Neural progenitor cell (in vitro differentiated cells): ENCODE measurements at regions not wholly inside any gene's neighbourhood (a gene's known extent, or its start where the extent isn't known, plus 50 kb on each side); places are given as distances from the start of the nearest gene placed in this dataset.

ENCODE experiments used
- DNase-seq: peaks from one replicate; pipeline ENCODE4 v3.0.0-alpha.2; 2016; ENCODE audit warnings: low spot score
- H2AFZ ChIP-seq: fragments of 200-600 bp; sonication (generic); replicated peaks from 2 replicates; pipeline ENCODE4 v1.6.1; 2016; ENCODE audit warnings: antibody characterized with exemption
- H3F3A ChIP-seq: fragments of 200-600 bp; sonication (generic); 2 replicates; pipeline ENCODE4 v1.6.1; 2016; ENCODE audit warnings: antibody characterized with exemption, low read depth
- H3K27ac ChIP-seq: fragments of 200-600 bp; sonication (generic); 2 replicates; pipeline ENCODE4 v1.5.1; 2016; ENCODE audit warnings: mild to moderate bottlenecking
- H3K27me3 ChIP-seq: fragments of 200-600 bp; sonication (generic); 2 replicates; pipeline ENCODE4 v1.6.1; 2016; ENCODE audit warnings: mild to moderate bottlenecking, moderate library complexity
- H3K36me3 ChIP-seq: fragments of 200-600 bp; sonication (generic); 2 replicates; pipeline ENCODE4 v1.5.1; 2016
- H3K4me1 ChIP-seq: fragments of 200-600 bp; sonication (generic); 2 replicates; pipeline ENCODE4 v1.6.1; 2016; ENCODE audit warnings: mixed run types
- H3K4me2 ChIP-seq: fragments of 200-600 bp; sonication (generic); 2 replicates; pipeline ENCODE4 v1.6.1; 2016
- H3K4me3 ChIP-seq: fragments of 200-600 bp; sonication (generic); 2 replicates; pipeline ENCODE4 v1.5.1; 2016
- H3K79me2 ChIP-seq: fragments of 200-600 bp; sonication (generic); 2 replicates; pipeline ENCODE4 v1.6.1; 2016; ENCODE audit warnings: low read depth
- H3K9ac ChIP-seq: fragments of 200-600 bp; sonication (generic); 2 replicates; pipeline ENCODE4 v1.6.1; 2016
- H3K9me3 ChIP-seq: fragments of 200-600 bp; sonication (generic); 2 replicates; pipeline ENCODE4 v1.5.1; 2016; ENCODE audit warnings: low read depth
- H4K20me1 ChIP-seq: fragments of 200-600 bp; sonication (generic); 2 replicates; pipeline ENCODE4 v1.6.1; 2016; ENCODE audit warnings: low read depth
- H3K27ac Mint-ChIP-seq: 3 replicates; pipeline ENCODE4 v1.8.0; 2021; ENCODE audit warnings: mixed read lengths
- H3K27me3 Mint-ChIP-seq: 2 replicates; pipeline ENCODE4 v1.8.0; 2022; ENCODE audit warnings: low read depth, mild to moderate bottlenecking, inconsistent platforms, moderate library complexity, mixed read lengths; ENCODE audit not compliant: insufficient read depth
- H3K36me3 Mint-ChIP-seq: 3 replicates; pipeline ENCODE4 v1.8.0; 2021; ENCODE audit warnings: mixed read lengths
- H3K4me1 Mint-ChIP-seq: 3 replicates; pipeline ENCODE4 v1.8.0; 2021; ENCODE audit warnings: mixed read lengths
- H3K4me3 Mint-ChIP-seq: 3 replicates; pipeline ENCODE4 v1.8.0; 2021; ENCODE audit warnings: mild to moderate bottlenecking, moderate library complexity, mixed read lengths
- H3K9me3 Mint-ChIP-seq: 3 replicates; pipeline ENCODE4 v1.8.0; 2020; ENCODE audit warnings: mixed read lengths
- EZH2 ChIP-seq: fragments of 200-600 bp; sonication (generic); IDR thresholded peaks from 2 replicates; pipeline ENCODE4 v1.6.1; 2017; ENCODE audit warnings: antibody characterized with exemption, mild to moderate bottlenecking, moderate library complexity
- EZH2phosphoT487 ChIP-seq: fragments of 200-600 bp; sonication (generic); IDR thresholded peaks from 2 replicates; pipeline ENCODE4 v1.6.1; 2017; ENCODE audit warnings: antibody characterized with exemption
- TF ChIP-seq, protein P1 (sequence below): fragments of 200-600 bp; sonication (generic); IDR thresholded peaks from 2 replicates; pipeline ENCODE4 v1.5.1; 2017; ENCODE audit warnings: antibody characterized with exemption, mild to moderate bottlenecking

DNA sequence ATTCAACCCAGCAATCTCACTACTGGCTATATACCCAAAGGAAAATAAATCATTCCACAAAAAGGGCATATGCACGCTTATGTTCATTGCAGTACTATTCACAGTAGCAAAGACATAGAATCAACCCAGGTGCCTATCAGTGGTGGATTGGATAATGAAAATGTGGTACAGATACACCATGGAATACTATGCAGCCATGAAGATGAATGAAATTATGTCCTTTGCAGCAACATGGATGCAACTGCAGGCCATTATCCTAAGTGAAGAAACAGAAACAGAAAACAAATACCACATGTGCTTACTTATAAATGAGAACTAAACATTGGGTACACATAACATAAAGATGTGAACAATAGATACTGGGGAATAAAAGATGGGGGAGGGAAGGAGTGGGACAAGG lies 606.4 kb upstream of the GRM7 start:
- no peak overlapping the region for H3K27ac Mint-ChIP-seq
- TF ChIP-seq EZH2phosphoT487 (no peak), EZH2 (no peak)
- TF ChIP-seq, protein P1, sequence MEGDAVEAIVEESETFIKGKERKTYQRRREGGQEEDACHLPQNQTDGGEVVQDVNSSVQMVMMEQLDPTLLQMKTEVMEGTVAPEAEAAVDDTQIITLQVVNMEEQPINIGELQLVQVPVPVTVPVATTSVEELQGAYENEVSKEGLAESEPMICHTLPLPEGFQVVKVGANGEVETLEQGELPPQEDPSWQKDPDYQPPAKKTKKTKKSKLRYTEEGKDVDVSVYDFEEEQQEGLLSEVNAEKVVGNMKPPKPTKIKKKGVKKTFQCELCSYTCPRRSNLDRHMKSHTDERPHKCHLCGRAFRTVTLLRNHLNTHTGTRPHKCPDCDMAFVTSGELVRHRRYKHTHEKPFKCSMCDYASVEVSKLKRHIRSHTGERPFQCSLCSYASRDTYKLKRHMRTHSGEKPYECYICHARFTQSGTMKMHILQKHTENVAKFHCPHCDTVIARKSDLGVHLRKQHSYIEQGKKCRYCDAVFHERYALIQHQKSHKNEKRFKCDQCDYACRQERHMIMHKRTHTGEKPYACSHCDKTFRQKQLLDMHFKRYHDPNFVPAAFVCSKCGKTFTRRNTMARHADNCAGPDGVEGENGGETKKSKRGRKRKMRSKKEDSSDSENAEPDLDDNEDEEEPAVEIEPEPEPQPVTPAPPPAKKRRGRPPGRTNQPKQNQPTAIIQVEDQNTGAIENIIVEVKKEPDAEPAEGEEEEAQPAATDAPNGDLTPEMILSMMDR = no peak

DNA sequence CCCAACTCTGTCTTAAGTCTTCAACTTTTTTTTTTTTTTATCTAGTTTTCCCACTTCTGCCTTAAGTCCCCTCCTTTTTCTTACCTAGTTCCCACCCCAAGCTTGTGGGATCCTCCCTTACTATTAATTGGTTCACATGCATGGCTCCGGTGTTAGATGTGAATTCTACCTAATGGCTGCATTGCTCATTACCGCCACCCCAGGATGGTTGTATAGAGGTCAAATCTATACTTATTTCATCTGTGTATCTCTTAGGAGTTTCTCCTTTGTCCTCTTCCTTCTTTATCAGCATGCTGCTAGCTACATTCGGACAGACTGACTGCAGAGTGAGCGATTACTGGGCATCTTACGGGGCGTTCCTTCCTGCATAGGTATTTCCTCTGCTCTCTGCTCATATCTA lies 605.7 kb upstream of the GRM7 start:
- no peak overlapping the region for H3K4me2 ChIP-seq
- H3K4me1 Mint-ChIP-seq = no peaks in the 10 kb centered on the region
- H2AFZ ChIP-seq = no peak overlapping the region
- H4K20me1 ChIP-seq = no peaks in the 10 kb centered on the region
- no peaks in the 10 kb centered on the region for H3F3A ChIP-seq
- H3K36me3 ChIP-seq = no peaks in the 10 kb centered on the region
- TF ChIP-seq EZH2 = no peak
- TF ChIP-seq, protein P1 = no peak
- TF ChIP-seq EZH2phosphoT487 = no peak
- peaks cover 9% of the 10 kb centered on the region for H3K9me3 Mint-ChIP-seq
- H3K27ac ChIP-seq = no peak overlapping the region
- no peak for DNase-seq
- no peaks in the 10 kb centered on the region for H3K9me3 ChIP-seq
- no peak overlapping the region for H3K4me3 Mint-ChIP-seq
- no peak overlapping the region for H3K27ac Mint-ChIP-seq
- no peaks in the 10 kb centered on the region for H3K79me2 ChIP-seq
- H3K4me1 ChIP-seq = no peaks in the 10 kb centered on the region
- H3K4me3 ChIP-seq = no peak overlapping the region
- H3K9ac ChIP-seq = no peak overlapping the region
- peaks cover 2% of the 10 kb centered on the region for H3K27me3 Mint-ChIP-seq
- no peaks in the 10 kb centered on the region for H3K36me3 Mint-ChIP-seq
- no peaks in the 10 kb centered on the region for H3K27me3 ChIP-seq

More for the DNA sequence above, 606.4 kb upstream of the GRM7 start:
- H3K4me1 Mint-ChIP-seq = no peaks in the 10 kb centered on the region
- Histone ChIP-seq H3K9ac (no peak overlapping the region), H4K20me1 (no peaks in the 10 kb centered on the region), H3K9me3 (no peaks in the 10 kb centered on the region), H3F3A (no peaks in the 10 kb centered on the region), H3K36me3 (no peaks in the 10 kb centered on the region), H3K4me3 (no peak overlapping the region), H3K4me1 (no peaks in the 10 kb centered on the region), H3K27me3 (no peaks in the 10 kb centered on the region), H3K27ac (no peak overlapping the region), H3K79me2 (no peaks in the 10 kb centered on the region), H3K4me2 (no peak overlapping the region), H2AFZ (no peak overlapping the region)
- no peak overlapping the region for H3K4me3 Mint-ChIP-seq
- DNase-seq = no peak
- H3K27me3 Mint-ChIP-seq = peaks cover 2% of the 10 kb centered on the region
- peaks cover 9% of the 10 kb centered on the region for H3K9me3 Mint-ChIP-seq
- H3K36me3 Mint-ChIP-seq = no peaks in the 10 kb centered on the region

GRCh38 chr3:6260551-6261191 lies 600.2 kb upstream of the GRM7 start:
- H3K9me3 Mint-ChIP-seq = peaks cover 2% of the 10 kb centered on the region
- H3F3A ChIP-seq = no peaks in the 10 kb centered on the region

More at GRCh38 chr3:6260551-6261191, 600.2 kb upstream of the GRM7 start:
- no peaks in the 10 kb centered on the region for H3K79me2 ChIP-seq
- H2AFZ ChIP-seq = no peak overlapping the region
- no peaks in the 10 kb centered on the region for H3K27me3 ChIP-seq
- H4K20me1 ChIP-seq = no peaks in the 10 kb centered on the region
- no peaks in the 10 kb centered on the region for H3K36me3 ChIP-seq
- DNase-seq = no peak
- H3K4me3 Mint-ChIP-seq = no peak overlapping the region
- H3K27ac Mint-ChIP-seq = no peak overlapping the region
- H3K36me3 Mint-ChIP-seq = no peaks in the 10 kb centered on the region
- H3K4me1 Mint-ChIP-seq = no peaks in the 10 kb centered on the region
- no peaks in the 10 kb centered on the region for H3K9me3 ChIP-seq
- peaks cover 2% of the 10 kb centered on the region for H3K27me3 Mint-ChIP-seq
- H3K9ac ChIP-seq = no peak overlapping the region
- no peak overlapping the region for H3K4me3 ChIP-seq
- no peak overlapping the region for H3K4me2 ChIP-seq
- TF ChIP-seq, protein P1 = no peak
- TF ChIP-seq EZH2phosphoT487 = no peak
- no peak for TF ChIP-seq EZH2
- H3K27ac ChIP-seq = no peak overlapping the region
- H3K4me1 ChIP-seq = no peaks in the 10 kb centered on the region
